ENCODE measurements at regions not wholly inside any gene's neighbourhood (a gene's known extent, or its start where the extent isn't known, plus 50 kb on each side); places are given as distances from the start of the nearest gene placed in this dataset.

- TF ChIP-seq CTCF (conservative IDR thresholded peaks at IDR 0.05; ENCODE audit: low read length) = no peak
- no peak for TF ChIP-seq EZH2phosphoT487 (IDR thresholded peaks at IDR 0.05; ENCODE audit: borderline replicate concordance)
Observed at GRCh38 chr17:71286625-71287024, 834.2 kb upstream of the SOX9 start.

All from Loucy (cell line).